ENCODE measurements at regions not wholly inside any gene's neighbourhood (a gene's known extent, or its start where the extent isn't known, plus 50 kb on each side); places are given as distances from the start of the nearest gene placed in this dataset.

GRCh38 chr5:17429353-17429752 lies 68.7 kb upstream of the TAF11L2 start:
- no peak overlapping the region for H3K4me3 ChIP-seq (ENCODE audit: low read depth, low read length)
- DNase-seq (ENCODE audit: low read depth) = no peak
- TF ChIP-seq CTCF (IDR thresholded peaks at IDR 0.05; ENCODE audit: low read depth, low read length) (no peak), MYC (IDR thresholded peaks at IDR 0.05; ENCODE audit: low read depth, low read length) (no peak), POLR2A (IDR thresholded peaks at IDR 0.05; ENCODE audit: extremely low read depth, insufficient read length) (no peak), MAX (IDR thresholded peaks at IDR 0.05; ENCODE audit: low read depth, low read length) (no peak)

- no peak for DNase-seq (ENCODE audit: low read depth)
- no peak overlapping the region for H3K4me3 ChIP-seq (ENCODE audit: low read depth, low read length)
- TF ChIP-seq MAX (IDR thresholded peaks at IDR 0.05; ENCODE audit: low read depth, low read length) (no peak), MYC (IDR thresholded peaks at IDR 0.05; ENCODE audit: low read depth, low read length) (no peak), CTCF (IDR thresholded peaks at IDR 0.05; ENCODE audit: low read depth, low read length) (no peak), POLR2A (IDR thresholded peaks at IDR 0.05; ENCODE audit: extremely low read depth, insufficient read length) (no peak)
Observed at GRCh38 chr5:17430241-17430640, 67.8 kb upstream of the TAF11L2 start.

- TF ChIP-seq CTCF (IDR thresholded peaks at IDR 0.05; ENCODE audit: low read depth, low read length) = no peak
- TF ChIP-seq MYC (IDR thresholded peaks at IDR 0.05; ENCODE audit: low read depth, low read length) = no peak
- no peak for TF ChIP-seq MAX (IDR thresholded peaks at IDR 0.05; ENCODE audit: low read depth, low read length)
- no peak for TF ChIP-seq POLR2A (IDR thresholded peaks at IDR 0.05; ENCODE audit: extremely low read depth, insufficient read length)
- H3K4me3 ChIP-seq (ENCODE audit: low read depth, low read length) = no peak overlapping the region
- DNase-seq (ENCODE audit: low read depth) = no peak
Observed at GRCh38 chr5:17431272-17432050, 66.6 kb upstream of the TAF11L2 start.

GRCh38 chr5:17432569-17432968 lies 65.5 kb upstream of the TAF11L2 start:
- DNase-seq (ENCODE audit: low read depth) = no peak
- TF ChIP-seq CTCF (IDR thresholded peaks at IDR 0.05; ENCODE audit: low read depth, low read length) (no peak), MAX (IDR thresholded peaks at IDR 0.05; ENCODE audit: low read depth, low read length) (no peak), MYC (IDR thresholded peaks at IDR 0.05; ENCODE audit: low read depth, low read length) (no peak), POLR2A (IDR thresholded peaks at IDR 0.05; ENCODE audit: extremely low read depth, insufficient read length) (no peak)
- H3K4me3 ChIP-seq (ENCODE audit: low read depth, low read length) = no peak overlapping the region

- no peak overlapping the region for H3K4me3 ChIP-seq (ENCODE audit: low read depth, low read length)
- DNase-seq (ENCODE audit: low read depth) = no peak
- TF ChIP-seq MAX (IDR thresholded peaks at IDR 0.05; ENCODE audit: low read depth, low read length) (no peak), CTCF (IDR thresholded peaks at IDR 0.05; ENCODE audit: low read depth, low read length) (no peak), MYC (IDR thresholded peaks at IDR 0.05; ENCODE audit: low read depth, low read length) (no peak), POLR2A (IDR thresholded peaks at IDR 0.05; ENCODE audit: extremely low read depth, insufficient read length) (no peak)
Observed at GRCh38 chr5:17433406-17433805, 64.6 kb upstream of the TAF11L2 start.

Measured in NB4 (cell line).